Fibroblast of skin of left biceps (primary cell): ENCODE measurements at regions not wholly inside any gene's neighbourhood (a gene's known extent, or its start where the extent isn't known, plus 50 kb on each side); places are given as distances from the start of the nearest gene placed in this dataset.
"Not testable (repeated sequence)": the region's sequence is repeated elsewhere in the genome, so short reads cannot be mapped to it uniquely, and the experiment has no call there.

Experiments used
- DNase-seq, 2 experiments: peaks; one replicate each; pipeline ENCODE4 v3.0.0-alpha.2; 2013; ENCODE audit warnings: low read depth in 2 of 2

- no peak for DNase-seq
Observed at GRCh38 chr15:23850666-23851065, 163.6 kb upstream of the NDN start.

- DNase-seq, result no peak
Observed at GRCh38 chr15:23851921-23852320, 164.8 kb upstream of the NDN start.

- DNase-seq, result no peak
Observed at GRCh38 chr15:23853286-23853685, 166.2 kb upstream of the NDN start.

GRCh38 chr15:23854203-23854911, 167.3 kb upstream of the NDN start:
- DNase-seq, result no peak

- no peak for DNase-seq
Observed at GRCh38 chr15:23854912-23855659, 168.0 kb upstream of the NDN start.

GRCh38 chr15:23855947-23856346, 168.8 kb upstream of the NDN start:
- no peak for DNase-seq

GRCh38 chr15:23857028-23857641, 170.0 kb upstream of the NDN start:
- peak in 1 of 2 experiments; percentile 2 for DNase-seq

- no peak for DNase-seq
Observed at GRCh38 chr15:23859008-23859407, 171.9 kb upstream of the NDN start.

- DNase-seq, result no peak
Observed at GRCh38 chr15:23860290-23861245, 173.5 kb upstream of the NDN start.

- no peak for DNase-seq
Observed at GRCh38 chr15:23866832-23867231, 179.7 kb upstream of the NDN start.

- DNase-seq, result no peak
Observed at GRCh38 chr15:23869396-23869795, 182.3 kb upstream of the NDN start.

- not testable (repeated sequence) for DNase-seq
Observed at GRCh38 chr15:23873613-23874012, 186.5 kb upstream of the NDN start.

- DNase-seq, result no peak
Observed at GRCh38 chr15:23877502-23878412, 190.7 kb upstream of the NDN start.

- no peak for DNase-seq
Observed at GRCh38 chr15:23881291-23881690, 194.2 kb upstream of the NDN start.

GRCh38 chr15:23890218-23890617, 203.1 kb upstream of the NDN start:
- no peak for DNase-seq

GRCh38 chr15:23897091-23897490, 210.0 kb upstream of the NDN start:
- DNase-seq, result no peak

- no peak for DNase-seq
Observed at GRCh38 chr15:23897531-23897930, 210.4 kb upstream of the NDN start.

GRCh38 chr15:23910030-23910429, 222.9 kb upstream of the NDN start:
- DNase-seq, result no peak

- DNase-seq, result no peak
Observed at GRCh38 chr15:23912191-23912590, 225.1 kb upstream of the NDN start.

- no peak for DNase-seq
Observed at GRCh38 chr15:23913081-23913480, 226.0 kb upstream of the NDN start.

GRCh38 chr15:23913635-23914034, 226.5 kb upstream of the NDN start:
- DNase-seq, result no peak
